ENCODE measurements at regions not wholly inside any gene's neighbourhood (a gene's known extent, or its start where the extent isn't known, plus 50 kb on each side); places are given as distances from the start of the nearest gene placed in this dataset.

GRCh38 chr7:63113713-63114285, 884.9 kb upstream of the ZNF722 start:
- TF ChIP-seq CTCF (conservative IDR thresholded peaks at IDR 0.05; ENCODE audit: low read depth, low read length) = no peak
- H3K4me3 ChIP-seq (ENCODE audit: low read depth, low read length) = no peak overlapping the region
- DNase-seq (ENCODE audit: low read depth) = no peak

GRCh38 chr7:63114371-63114985, 884.2 kb upstream of the ZNF722 start:
- DNase-seq (ENCODE audit: low read depth) = no peak
- TF ChIP-seq CTCF (conservative IDR thresholded peaks at IDR 0.05; ENCODE audit: low read depth, low read length) = no peak
- H3K4me3 ChIP-seq (ENCODE audit: low read depth, low read length) = no peak overlapping the region

Data from epithelial cell of proximal tubule (primary cell).